Suprapubic skin (tissue), 4 donors: ENCODE measurements at regions not wholly inside any gene's neighbourhood (a gene's known extent, or its start where the extent isn't known, plus 50 kb on each side); places are given as distances from the start of the nearest gene placed in this dataset.
"Not testable (repeated sequence)": the region's sequence is repeated elsewhere in the genome, so short reads cannot be mapped to it uniquely, and the experiment has no call there.

Experiments used
- DNase-seq, 2 donors: peaks; one replicate each; pipeline ENCODE4 v3.0.0-alpha.2; 2019; ENCODE audit warnings: low spot score in 2 of 2
- H3K27ac ChIP-seq: fragments of 200-600 bp; sonication (generic); one replicate; pipeline ENCODE4 v1.5.1; 2019
- H3K27me3 ChIP-seq: fragments of 200-600 bp; sonication (generic); one replicate; pipeline ENCODE4 v1.5.1; 2019
- H3K36me3 ChIP-seq: fragments of 200-600 bp; sonication (generic); one replicate; pipeline ENCODE4 v1.5.1; 2019
- H3K4me1 ChIP-seq: fragments of 200-600 bp; sonication (generic); one replicate; pipeline ENCODE4 v1.5.1; 2019
- H3K4me3 ChIP-seq: fragments of 200-600 bp; sonication (generic); one replicate; pipeline ENCODE4 v1.5.1; 2019; ENCODE audit warnings: mild to moderate bottlenecking
- H3K9me3 ChIP-seq: fragments of 200-600 bp; sonication (generic); one replicate; pipeline ENCODE4 v1.5.1; 2019
- CTCF ChIP-seq, 2 donors: fragments of 200-600 bp in 1 of 2; fragments of 450-650 bp in 1 of 2; sonication (generic) in 1 of 2; IDR thresholded peaks; one replicate each; pipeline ENCODE4 v1.5.1; 2016 to 2019; ENCODE audit warnings: antibody characterized with exemption in 2 of 2, mild to moderate bottlenecking in 1 of 2, moderate library complexity in 1 of 2
- EP300 ChIP-seq: sonication (generic); formaldehyde crosslinking; IDR thresholded peaks from one replicate; pipeline ENCODE4 v1.6.1; 2017; ENCODE audit warnings: antibody characterized with exemption
- POLR2A ChIP-seq, 2 donors: fragments of 450-650 bp; IDR thresholded peaks; one replicate each; pipeline ENCODE4 v1.6.1; 2017; ENCODE audit warnings: antibody characterized with exemption in 2 of 2, mild to moderate bottlenecking in 2 of 2, moderate library complexity in 2 of 2
- POLR2AphosphoS5 ChIP-seq, 3 donors: sonication (generic); formaldehyde crosslinking; IDR thresholded peaks; one replicate each; pipeline ENCODE4 v1.6.1; 2017; ENCODE audit warnings: antibody characterized with exemption in 3 of 3
- WGBS: methylation state at CpG from one replicate; pipeline ENCODE4 v1.1.5; 2018; 5-methylcytosine and 5-hydroxymethylcytosine counted together

- DNase-seq: no peak
- Histone ChIP-seq H3K4me3 (no peak overlapping the region), H3K4me1 (no peaks in the 10 kb centered on the region), H3K27me3 (no peaks in the 10 kb centered on the region), H3K36me3 (no peaks in the 10 kb centered on the region), H3K27ac (no peak overlapping the region), H3K9me3 (no peaks in the 10 kb centered on the region)
- WGBS: 40% methylated on average over 3 of the region's 3 CpGs
- no peak for TF ChIP-seq CTCF (IDR thresholded peaks at IDR 0.05)
- no peak for TF ChIP-seq POLR2AphosphoS5 (IDR thresholded peaks at IDR 0.05)
- no peak for TF ChIP-seq POLR2A (IDR thresholded peaks at IDR 0.05)
- TF ChIP-seq EP300: no peak
These were observed 326.3 kb downstream of the TSN start for GRCh38 chr2:122081751-122082150.

GRCh38 chr2:122083256-122084048 is 328.0 kb downstream of the TSN start:
- no peak overlapping the region for H3K27ac ChIP-seq
- H3K4me1 ChIP-seq: no peaks in the 10 kb centered on the region
- WGBS: 94% methylated on average over 4 of the region's 4 CpGs
- TF ChIP-seq POLR2AphosphoS5 (IDR thresholded peaks at IDR 0.05) (no peak), POLR2A (IDR thresholded peaks at IDR 0.05) (no peak), EP300 (no peak), CTCF (IDR thresholded peaks at IDR 0.05) (no peak)
- H3K36me3 ChIP-seq: no peaks in the 10 kb centered on the region
- H3K4me3 ChIP-seq: no peak overlapping the region
- no peaks in the 10 kb centered on the region for H3K9me3 ChIP-seq
- DNase-seq: no peak
- no peaks in the 10 kb centered on the region for H3K27me3 ChIP-seq

GRCh38 chr2:122085672-122086071 is 330.2 kb downstream of the TSN start:
- not testable (repeated sequence) for H3K36me3 ChIP-seq, H3K4me1 ChIP-seq, DNase-seq, H3K27me3 ChIP-seq, H3K27ac ChIP-seq, H3K9me3 ChIP-seq, H3K4me3 ChIP-seq

GRCh38 chr2:122094557-122094956 is 339.1 kb downstream of the TSN start:
- Histone ChIP-seq H3K27ac (no peak overlapping the region), H3K27me3 (no peaks in the 10 kb centered on the region), H3K9me3 (no peaks in the 10 kb centered on the region), H3K36me3 (no peaks in the 10 kb centered on the region), H3K4me1 (no peaks in the 10 kb centered on the region), H3K4me3 (no peak overlapping the region)
- 96% methylated on average over 1 of the region's 1 CpG for WGBS
- DNase-seq: no peak
- no peak for TF ChIP-seq CTCF (IDR thresholded peaks at IDR 0.05)
- TF ChIP-seq POLR2A (IDR thresholded peaks at IDR 0.05): no peak
- TF ChIP-seq POLR2AphosphoS5 (IDR thresholded peaks at IDR 0.05): no peak
- TF ChIP-seq EP300: no peak

- no peaks in the 10 kb centered on the region for H3K36me3 ChIP-seq
- H3K9me3 ChIP-seq: no peaks in the 10 kb centered on the region
- no peaks in the 10 kb centered on the region for H3K27me3 ChIP-seq
- H3K27ac ChIP-seq: no peak overlapping the region
- TF ChIP-seq POLR2AphosphoS5 (IDR thresholded peaks at IDR 0.05): no peak
- TF ChIP-seq CTCF (IDR thresholded peaks at IDR 0.05): no peak
- no peak for TF ChIP-seq EP300
- no peak for DNase-seq
- WGBS: 71% methylated on average over 2 of the region's 2 CpGs
- no peak overlapping the region for H3K4me3 ChIP-seq
- H3K4me1 ChIP-seq: no peaks in the 10 kb centered on the region
These were observed 341.3 kb downstream of the TSN start for GRCh38 chr2:122096761-122097160.

GRCh38 chr2:122098306-122098705 is 342.9 kb downstream of the TSN start:
- 68% methylated on average over 1 of the region's 1 CpG for WGBS
- Histone ChIP-seq H3K27me3 (no peaks in the 10 kb centered on the region), H3K27ac (no peak overlapping the region), H3K36me3 (no peaks in the 10 kb centered on the region), H3K4me1 (no peaks in the 10 kb centered on the region), H3K9me3 (no peaks in the 10 kb centered on the region), H3K4me3 (no peak overlapping the region)
- TF ChIP-seq CTCF (IDR thresholded peaks at IDR 0.05) (no peak), EP300 (no peak), POLR2A (IDR thresholded peaks at IDR 0.05) (no peak), POLR2AphosphoS5 (IDR thresholded peaks at IDR 0.05) (no peak)
- no peak for DNase-seq
